ENCODE measurements at regions not wholly inside any gene's neighbourhood (a gene's known extent, or its start where the extent isn't known, plus 50 kb on each side); places are given as distances from the start of the nearest gene placed in this dataset.

- TF ChIP-seq CTCF (IDR thresholded peaks at IDR 0.05) (no peak), EP300 (IDR thresholded peaks at IDR 0.05) (no peak)
Measured at GRCh38 chr11:45576461-45577215, 88.8 kb downstream of the CHST1 start.
